ENCODE measurements at regions not wholly inside any gene's neighbourhood (a gene's known extent, or its start where the extent isn't known, plus 50 kb on each side); places are given as distances from the start of the nearest gene placed in this dataset.

DNA sequence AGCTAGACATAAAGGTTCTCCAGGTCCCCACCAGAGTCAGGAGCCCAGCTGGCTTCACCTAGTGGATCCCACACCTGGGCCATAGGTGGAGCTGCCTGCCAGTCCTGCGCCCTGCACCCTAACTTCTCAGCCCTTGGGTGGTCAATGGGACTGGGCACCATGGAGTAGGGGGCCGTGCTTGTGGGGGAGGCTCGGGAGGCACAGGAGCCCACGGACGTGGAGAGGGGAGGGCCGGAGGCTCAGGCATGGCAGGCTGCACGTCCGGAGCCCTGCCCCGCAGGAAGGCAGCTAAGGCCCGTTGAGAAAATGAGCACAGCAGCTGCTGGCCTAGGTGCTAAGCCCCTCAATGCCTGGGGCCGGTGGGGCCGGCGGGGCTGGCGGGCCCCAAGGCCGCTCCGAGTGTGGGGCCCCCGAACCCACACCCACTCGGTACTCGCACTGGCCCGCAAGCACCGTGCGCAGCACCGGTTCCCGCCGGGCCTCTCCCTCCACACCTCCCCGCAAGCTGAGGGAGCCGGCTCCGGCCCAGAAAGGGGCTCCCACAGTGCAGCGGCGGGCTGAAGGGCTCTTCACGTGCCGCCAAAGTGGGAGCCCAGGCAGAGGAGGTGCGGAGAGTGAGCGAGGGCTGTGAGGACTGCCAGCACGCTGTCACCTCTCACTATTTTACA is 291.1 kb downstream of the KLHL4 start:
- H3K27me3 ChIP-seq (replicated peaks in 1 of 4; ENCODE audit: control extremely low read depth in 1 of 4, control insufficient read depth in 3 of 4, insufficient read depth in 4 of 4, low read length in 3 of 4) = no peaks in the 10 kb centered on the region
- peaks cover 0 to 3% (median 0%) of the 10 kb centered on the region in 3 donors for H3K9me3 ChIP-seq (ENCODE audit: control extremely low read depth in 1 of 3, control insufficient read depth in 2 of 3, insufficient read depth in 1 of 3, low read length in 2 of 3)
- no peak overlapping the region for H2AFZ ChIP-seq (ENCODE audit: insufficient read depth, low read depth, low read length, poor library complexity, severe bottlenecking)
- CTCF ChIA-PET = no interaction called here
- WGBS (ENCODE audit: insufficient coverage) = 98% methylated on average over 7 of the region's 35 CpGs
- POLR2A ChIA-PET = no interaction called here
- Mint-ChIP-seq H3K9me3 (ENCODE audit: insufficient read depth) (no peaks in the 10 kb centered on the region), H3K27ac (no peak overlapping the region), H3K4me3 (no peak overlapping the region), H3K4me1 (no peaks in the 10 kb centered on the region), H3K27me3 (no peaks in the 10 kb centered on the region)
- no peak overlapping the region for H3K9ac ChIP-seq (ENCODE audit: low read length)
- H4K20me1 ChIP-seq (ENCODE audit: control insufficient read depth, insufficient read depth, low read length, poor library complexity, severe bottlenecking) = no peaks in the 10 kb centered on the region
- H3K4me2 ChIP-seq (replicated peaks; ENCODE audit: low read depth, low read length, poor library complexity, severe bottlenecking) = no peak overlapping the region
- H3K4me1 ChIP-seq (ENCODE audit: control insufficient read depth in 2 of 2, insufficient read depth in 2 of 2, low read length in 2 of 2) = no peaks in the 10 kb centered on the region
- TF ChIP-seq, protein P1, sequence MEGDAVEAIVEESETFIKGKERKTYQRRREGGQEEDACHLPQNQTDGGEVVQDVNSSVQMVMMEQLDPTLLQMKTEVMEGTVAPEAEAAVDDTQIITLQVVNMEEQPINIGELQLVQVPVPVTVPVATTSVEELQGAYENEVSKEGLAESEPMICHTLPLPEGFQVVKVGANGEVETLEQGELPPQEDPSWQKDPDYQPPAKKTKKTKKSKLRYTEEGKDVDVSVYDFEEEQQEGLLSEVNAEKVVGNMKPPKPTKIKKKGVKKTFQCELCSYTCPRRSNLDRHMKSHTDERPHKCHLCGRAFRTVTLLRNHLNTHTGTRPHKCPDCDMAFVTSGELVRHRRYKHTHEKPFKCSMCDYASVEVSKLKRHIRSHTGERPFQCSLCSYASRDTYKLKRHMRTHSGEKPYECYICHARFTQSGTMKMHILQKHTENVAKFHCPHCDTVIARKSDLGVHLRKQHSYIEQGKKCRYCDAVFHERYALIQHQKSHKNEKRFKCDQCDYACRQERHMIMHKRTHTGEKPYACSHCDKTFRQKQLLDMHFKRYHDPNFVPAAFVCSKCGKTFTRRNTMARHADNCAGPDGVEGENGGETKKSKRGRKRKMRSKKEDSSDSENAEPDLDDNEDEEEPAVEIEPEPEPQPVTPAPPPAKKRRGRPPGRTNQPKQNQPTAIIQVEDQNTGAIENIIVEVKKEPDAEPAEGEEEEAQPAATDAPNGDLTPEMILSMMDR (IDR thresholded peaks at IDR 0.05) = no peak
- no peak for TF ChIP-seq EZH2 (IDR thresholded peaks at IDR 0.05; ENCODE audit: borderline replicate concordance, insufficient read depth, low read depth, low read length, poor library complexity, severe bottlenecking)
- DNase-seq (no peak), ATAC-seq (ENCODE audit: low read depth) (no peak)
- no peaks in the 10 kb centered on the region for H3K79me2 ChIP-seq (ENCODE audit: control insufficient read depth, insufficient read depth, low read length)
- intact Hi-C loops (cut with micrococcal nuclease) = no loop called here
- no peaks in the 10 kb centered on the region for H3K36me3 ChIP-seq (replicated peaks in 1 of 2; ENCODE audit: control extremely low read depth in 1 of 2, control insufficient read depth in 1 of 2, extremely low read depth in 1 of 2, insufficient read depth in 2 of 2, low read length in 1 of 2)
- H3K27ac ChIP-seq (ENCODE audit: low read length in 2 of 2) = no peak overlapping the region
- no peak overlapping the region for H3K4me3 ChIP-seq (ENCODE audit: control extremely low read depth in 1 of 5, extremely low read depth in 1 of 5, insufficient read depth in 1 of 5, low read depth in 2 of 5, low read length in 4 of 5)

DNA sequence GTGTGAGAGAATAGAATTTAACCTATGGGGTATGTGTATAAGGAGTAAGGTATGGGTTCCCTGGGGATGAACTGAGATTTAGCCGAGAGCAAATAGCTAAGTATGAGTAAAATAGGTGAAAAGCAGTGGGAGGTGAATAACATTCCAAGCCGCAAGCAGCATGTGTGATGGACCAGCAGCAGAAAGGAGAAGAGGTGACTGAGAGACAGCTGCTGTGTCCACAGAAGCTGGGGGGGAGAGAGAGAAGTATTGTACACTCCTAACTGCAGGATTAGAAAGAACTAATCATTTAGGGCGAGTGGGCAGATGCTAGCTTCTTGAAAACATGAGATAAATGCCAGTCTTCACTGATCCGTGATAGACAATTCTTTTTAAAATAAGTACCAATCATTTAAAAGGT is 296.0 kb downstream of the KLHL4 start:
- DNase-seq = no peak
- Mint-ChIP-seq H3K4me1 (no peaks in the 10 kb centered on the region), H3K9me3 (ENCODE audit: insufficient read depth) (no peaks in the 10 kb centered on the region), H3K27ac (no peak overlapping the region), H3K27me3 (no peaks in the 10 kb centered on the region), H3K4me3 (no peak overlapping the region)
- no peak for TF ChIP-seq EZH2 (IDR thresholded peaks at IDR 0.05; ENCODE audit: borderline replicate concordance, insufficient read depth, low read depth, low read length, poor library complexity, severe bottlenecking)
- TF ChIP-seq, protein P1 (IDR thresholded peaks at IDR 0.05) = no peak
- Histone ChIP-seq H3K4me3 (ENCODE audit: control extremely low read depth in 1 of 5, extremely low read depth in 1 of 5, insufficient read depth in 1 of 5, low read depth in 2 of 5, low read length in 4 of 5) (no peak overlapping the region), H3K9me3 (ENCODE audit: control extremely low read depth in 1 of 3, control insufficient read depth in 2 of 3, insufficient read depth in 1 of 3, low read length in 2 of 3) (peaks cover 0 to 2% (median 0%) of the 10 kb centered on the region in 3 donors), H3K36me3 (replicated peaks in 1 of 2; ENCODE audit: control extremely low read depth in 1 of 2, control insufficient read depth in 1 of 2, extremely low read depth in 1 of 2, insufficient read depth in 2 of 2, low read length in 1 of 2) (no peaks in the 10 kb centered on the region), H3K4me1 (ENCODE audit: control insufficient read depth in 2 of 2, insufficient read depth in 2 of 2, low read length in 2 of 2) (no peaks in the 10 kb centered on the region), H3K4me2 (replicated peaks; ENCODE audit: low read depth, low read length, poor library complexity, severe bottlenecking) (no peak overlapping the region), H3K9ac (ENCODE audit: low read length) (no peak overlapping the region), H3K27me3 (replicated peaks in 1 of 4; ENCODE audit: control extremely low read depth in 1 of 4, control insufficient read depth in 3 of 4, insufficient read depth in 4 of 4, low read length in 3 of 4) (no peaks in the 10 kb centered on the region), H2AFZ (ENCODE audit: insufficient read depth, low read depth, low read length, poor library complexity, severe bottlenecking) (no peak overlapping the region), H3K27ac (ENCODE audit: low read length in 2 of 2) (no peak overlapping the region), H3K79me2 (ENCODE audit: control insufficient read depth, insufficient read depth, low read length) (no peaks in the 10 kb centered on the region), H4K20me1 (ENCODE audit: control insufficient read depth, insufficient read depth, low read length, poor library complexity, severe bottlenecking) (no peaks in the 10 kb centered on the region)
- intact Hi-C loops (cut with micrococcal nuclease) = no loop called here
- POLR2A ChIA-PET = no interaction called here
- 80% methylated on average over 1 of the region's 4 CpGs for WGBS (ENCODE audit: insufficient coverage)
- ATAC-seq (ENCODE audit: low read depth) = no peak
- CTCF ChIA-PET = no interaction called here
